ENCODE measurements at regions not wholly inside any gene's neighbourhood (a gene's known extent, or its start where the extent isn't known, plus 50 kb on each side); places are given as distances from the start of the nearest gene placed in this dataset.

DNA sequence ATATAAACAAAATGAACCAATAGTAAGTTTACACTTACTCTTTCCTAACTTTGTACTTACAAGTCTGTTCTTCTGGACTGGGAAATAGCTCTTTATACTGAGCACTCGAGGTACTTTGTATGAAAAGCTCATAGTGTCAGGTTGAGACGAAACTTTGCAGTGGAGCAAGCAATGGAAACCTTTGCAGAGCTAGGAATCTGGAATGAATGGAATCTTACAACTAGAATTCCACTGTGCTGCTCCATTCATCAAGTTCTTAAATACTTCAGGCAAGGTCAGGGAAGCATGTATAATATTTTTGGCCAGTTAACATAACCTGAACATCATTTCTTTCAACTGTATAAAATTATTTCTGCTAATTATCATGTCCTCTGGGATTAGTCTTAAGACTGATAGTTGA lies 1327.5 kb upstream of the FLRT2 start:
- TF ChIP-seq, protein P1, sequence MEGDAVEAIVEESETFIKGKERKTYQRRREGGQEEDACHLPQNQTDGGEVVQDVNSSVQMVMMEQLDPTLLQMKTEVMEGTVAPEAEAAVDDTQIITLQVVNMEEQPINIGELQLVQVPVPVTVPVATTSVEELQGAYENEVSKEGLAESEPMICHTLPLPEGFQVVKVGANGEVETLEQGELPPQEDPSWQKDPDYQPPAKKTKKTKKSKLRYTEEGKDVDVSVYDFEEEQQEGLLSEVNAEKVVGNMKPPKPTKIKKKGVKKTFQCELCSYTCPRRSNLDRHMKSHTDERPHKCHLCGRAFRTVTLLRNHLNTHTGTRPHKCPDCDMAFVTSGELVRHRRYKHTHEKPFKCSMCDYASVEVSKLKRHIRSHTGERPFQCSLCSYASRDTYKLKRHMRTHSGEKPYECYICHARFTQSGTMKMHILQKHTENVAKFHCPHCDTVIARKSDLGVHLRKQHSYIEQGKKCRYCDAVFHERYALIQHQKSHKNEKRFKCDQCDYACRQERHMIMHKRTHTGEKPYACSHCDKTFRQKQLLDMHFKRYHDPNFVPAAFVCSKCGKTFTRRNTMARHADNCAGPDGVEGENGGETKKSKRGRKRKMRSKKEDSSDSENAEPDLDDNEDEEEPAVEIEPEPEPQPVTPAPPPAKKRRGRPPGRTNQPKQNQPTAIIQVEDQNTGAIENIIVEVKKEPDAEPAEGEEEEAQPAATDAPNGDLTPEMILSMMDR (IDR thresholded peaks at IDR 0.05; ENCODE audit: borderline replicate concordance, extremely low read depth, low read length, poor library complexity, severe bottlenecking) = no peak
- TF ChIP-seq EZH2 (IDR thresholded peaks at IDR 0.05; ENCODE audit: borderline replicate concordance, low read depth, low read length, severe bottlenecking) = no peak

All from DND-41 (cell line).